ENCODE measurements at regions not wholly inside any gene's neighbourhood (a gene's known extent, or its start where the extent isn't known, plus 50 kb on each side); places are given as distances from the start of the nearest gene placed in this dataset.

DNA sequence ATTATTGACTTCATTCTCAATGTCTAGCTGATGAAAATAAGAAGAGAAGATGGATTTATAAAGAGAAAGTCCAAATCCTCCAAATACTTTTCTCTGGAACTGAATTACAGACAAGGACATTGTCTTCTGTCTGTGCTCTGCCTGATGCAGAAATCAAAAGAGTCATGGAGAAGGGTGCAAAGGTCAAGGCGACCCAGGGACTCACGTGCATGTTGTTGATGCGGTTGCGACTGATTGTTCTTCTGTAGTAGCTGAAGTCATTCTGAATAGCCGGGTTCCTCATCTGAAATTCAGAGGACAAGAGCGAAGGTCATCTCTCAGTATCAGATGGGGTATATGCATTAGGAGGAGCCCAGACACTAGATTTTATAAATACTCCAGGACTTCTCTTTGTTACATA lies 104.4 kb downstream of the CYRIA start:
- TF ChIP-seq SMC3 (IDR thresholded peaks at IDR 0.05; ENCODE audit: low read depth, low read length) (no peak), MAZ (IDR thresholded peaks at IDR 0.05; ENCODE audit: borderline replicate concordance, low read depth, low read length) (no peak), POLR2A (IDR thresholded peaks at IDR 0.05; ENCODE audit: low read depth, low read length) (no peak), CEBPB (IDR thresholded peaks at IDR 0.05; ENCODE audit: low read depth, low read length) (no peak), RFX5 (IDR thresholded peaks at IDR 0.05; ENCODE audit: low read depth, low read length) (no peak), RAD21 (IDR thresholded peaks at IDR 0.05; ENCODE audit: low read length) (no peak)
- TF ChIP-seq, protein P1, sequence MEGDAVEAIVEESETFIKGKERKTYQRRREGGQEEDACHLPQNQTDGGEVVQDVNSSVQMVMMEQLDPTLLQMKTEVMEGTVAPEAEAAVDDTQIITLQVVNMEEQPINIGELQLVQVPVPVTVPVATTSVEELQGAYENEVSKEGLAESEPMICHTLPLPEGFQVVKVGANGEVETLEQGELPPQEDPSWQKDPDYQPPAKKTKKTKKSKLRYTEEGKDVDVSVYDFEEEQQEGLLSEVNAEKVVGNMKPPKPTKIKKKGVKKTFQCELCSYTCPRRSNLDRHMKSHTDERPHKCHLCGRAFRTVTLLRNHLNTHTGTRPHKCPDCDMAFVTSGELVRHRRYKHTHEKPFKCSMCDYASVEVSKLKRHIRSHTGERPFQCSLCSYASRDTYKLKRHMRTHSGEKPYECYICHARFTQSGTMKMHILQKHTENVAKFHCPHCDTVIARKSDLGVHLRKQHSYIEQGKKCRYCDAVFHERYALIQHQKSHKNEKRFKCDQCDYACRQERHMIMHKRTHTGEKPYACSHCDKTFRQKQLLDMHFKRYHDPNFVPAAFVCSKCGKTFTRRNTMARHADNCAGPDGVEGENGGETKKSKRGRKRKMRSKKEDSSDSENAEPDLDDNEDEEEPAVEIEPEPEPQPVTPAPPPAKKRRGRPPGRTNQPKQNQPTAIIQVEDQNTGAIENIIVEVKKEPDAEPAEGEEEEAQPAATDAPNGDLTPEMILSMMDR (conservative IDR thresholded peaks at IDR 0.05; ENCODE audit: low read depth, low read length) = no peak
- TF ChIP-seq, protein P2, sequence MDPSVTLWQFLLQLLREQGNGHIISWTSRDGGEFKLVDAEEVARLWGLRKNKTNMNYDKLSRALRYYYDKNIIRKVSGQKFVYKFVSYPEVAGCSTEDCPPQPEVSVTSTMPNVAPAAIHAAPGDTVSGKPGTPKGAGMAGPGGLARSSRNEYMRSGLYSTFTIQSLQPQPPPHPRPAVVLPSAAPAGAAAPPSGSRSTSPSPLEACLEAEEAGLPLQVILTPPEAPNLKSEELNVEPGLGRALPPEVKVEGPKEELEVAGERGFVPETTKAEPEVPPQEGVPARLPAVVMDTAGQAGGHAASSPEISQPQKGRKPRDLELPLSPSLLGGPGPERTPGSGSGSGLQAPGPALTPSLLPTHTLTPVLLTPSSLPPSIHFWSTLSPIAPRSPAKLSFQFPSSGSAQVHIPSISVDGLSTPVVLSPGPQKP (IDR thresholded peaks at IDR 0.05; ENCODE audit: borderline replicate concordance, low read depth, low read length) = no peak

Measured in IMR-90 (cell line).